GM19372 (cell line): ENCODE measurements at regions not wholly inside any gene's neighbourhood (a gene's known extent, or its start where the extent isn't known, plus 50 kb on each side); places are given as distances from the start of the nearest gene placed in this dataset.
"Not testable (repeated sequence)": the region's sequence is repeated elsewhere in the genome, so short reads cannot be mapped to it uniquely, and the experiment has no call there.

Experiments used
- ATAC-seq: cut with Tn5 transposase; IDR thresholded peaks from one replicate; pipeline ENCODE4 v1.9.1; 2021; ENCODE audit warnings: mild to moderate bottlenecking, low read depth, moderate library complexity; ENCODE audit not compliant: unreplicated experiment

DNA sequence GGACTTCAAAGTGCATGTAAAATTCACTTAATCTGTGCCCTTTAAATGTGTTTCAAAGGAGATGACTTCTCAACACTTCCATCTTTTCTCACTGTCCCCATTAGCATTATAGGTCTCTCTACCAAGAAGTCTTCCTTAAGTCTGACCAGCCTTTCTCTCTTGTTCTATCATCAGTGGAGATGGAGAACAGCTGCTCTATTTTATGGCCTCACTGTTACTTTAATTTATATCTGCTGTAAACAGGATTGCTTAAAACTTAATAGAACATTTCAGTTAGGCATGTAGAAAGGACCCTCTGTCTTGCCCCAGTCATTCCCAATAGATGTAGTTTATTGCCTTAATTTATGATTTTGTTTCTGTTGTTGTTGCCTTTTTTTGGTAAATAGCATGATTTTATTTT is 86.0 kb upstream of the CDC42EP3 start:
- ATAC-seq = not testable (repeated sequence)

DNA sequence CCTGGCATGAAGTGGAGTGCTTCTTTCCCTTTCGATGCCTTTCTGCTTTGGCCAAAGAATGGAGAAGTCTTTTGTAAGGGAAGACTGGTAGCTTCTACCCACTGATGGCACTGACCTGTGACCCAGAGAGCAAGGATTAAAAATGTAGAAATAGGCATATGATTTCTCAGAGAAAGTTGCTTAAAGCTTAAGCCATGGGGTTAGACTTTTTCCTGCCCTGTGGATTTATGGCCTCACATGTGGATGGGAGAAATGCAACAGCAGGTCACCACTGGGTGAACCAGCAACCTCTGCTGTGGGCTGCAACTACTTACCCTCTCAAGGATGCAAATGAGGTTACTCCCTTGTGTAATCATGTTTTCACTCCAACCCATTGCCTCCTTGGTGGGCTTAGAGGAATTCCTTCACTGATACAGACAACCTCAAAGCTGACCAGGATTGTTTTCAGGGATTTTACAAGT is 86.7 kb upstream of the CDC42EP3 start:
- ATAC-seq = not testable (repeated sequence)

DNA sequence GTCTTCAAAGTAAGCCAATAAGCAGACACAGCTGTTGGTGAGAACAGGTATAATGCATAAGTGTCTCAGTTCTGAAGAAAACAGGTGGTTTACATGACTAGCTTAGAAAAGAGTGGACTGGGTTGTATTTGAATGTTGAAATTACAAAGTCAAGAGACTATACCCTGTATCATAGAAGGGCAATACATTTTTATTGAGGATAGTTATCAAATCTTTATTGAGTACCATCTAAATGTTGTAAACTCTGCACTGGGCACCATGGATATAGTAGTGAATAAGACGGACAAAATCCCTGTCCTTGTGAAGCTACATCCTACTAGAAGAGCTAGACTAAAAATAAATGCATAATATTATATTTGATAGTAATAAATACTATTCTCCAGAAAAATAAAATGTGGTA is 88.5 kb upstream of the CDC42EP3 start:
- ATAC-seq = not testable (repeated sequence)

DNA sequence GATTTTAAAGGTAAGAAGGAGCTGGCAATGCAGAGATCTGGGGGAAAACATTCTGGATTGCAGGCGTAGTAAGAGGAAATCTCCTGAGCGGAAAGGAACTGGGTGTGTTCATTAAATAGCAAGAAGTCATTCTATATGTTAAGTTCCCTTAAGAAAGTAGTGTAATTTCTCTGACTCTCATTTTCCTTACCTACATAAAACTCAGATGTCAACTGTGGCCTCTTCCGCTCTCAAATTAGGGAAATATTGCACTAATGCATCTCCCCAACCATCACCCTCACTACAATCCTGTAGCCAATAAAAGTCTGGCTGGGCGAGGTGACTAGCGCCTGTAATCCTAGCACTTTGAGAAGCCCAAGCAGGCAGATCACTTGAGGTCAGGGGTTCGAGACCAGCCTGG is 89.0 kb upstream of the CDC42EP3 start:
- no peak for ATAC-seq

DNA sequence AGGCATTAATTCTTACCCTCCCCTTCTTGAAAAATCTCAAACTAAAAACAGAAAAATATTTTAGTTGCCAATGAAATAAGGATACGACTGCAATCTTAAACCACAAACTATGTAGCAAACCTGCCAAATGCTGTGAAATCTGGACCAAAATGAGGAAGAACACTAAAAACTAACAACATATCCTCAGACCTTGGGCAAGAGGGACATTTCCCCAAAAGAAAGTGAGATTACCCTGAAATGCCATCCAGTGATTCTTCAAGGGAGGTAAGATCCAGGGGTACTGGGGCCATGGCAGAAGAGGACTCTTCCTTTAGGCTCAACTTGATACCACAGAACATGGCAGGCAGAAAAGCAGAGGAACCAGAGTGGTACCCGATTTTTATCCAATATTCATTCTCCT is 90.8 kb upstream of the CDC42EP3 start:
- not testable (repeated sequence) for ATAC-seq

DNA sequence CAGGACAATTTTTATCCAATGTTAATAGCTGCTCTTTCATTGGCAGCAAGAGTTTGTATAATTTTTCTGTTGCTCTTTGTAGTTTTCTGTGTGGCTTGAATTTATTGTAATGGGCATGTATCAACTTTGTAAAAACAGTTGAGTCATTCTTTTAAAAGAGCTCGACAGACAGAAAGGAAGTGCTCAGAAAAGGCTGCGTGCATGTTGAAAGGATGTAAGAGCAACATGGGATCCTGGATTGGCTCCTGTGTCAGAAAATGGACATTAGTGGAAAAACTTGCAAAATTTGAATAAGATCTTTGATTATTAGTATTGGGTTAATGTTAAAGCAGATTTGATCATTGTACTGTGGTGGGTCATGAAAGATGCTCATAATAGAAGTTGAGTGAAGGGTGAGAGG is 93.3 kb upstream of the CDC42EP3 start:
- no peak for ATAC-seq

DNA sequence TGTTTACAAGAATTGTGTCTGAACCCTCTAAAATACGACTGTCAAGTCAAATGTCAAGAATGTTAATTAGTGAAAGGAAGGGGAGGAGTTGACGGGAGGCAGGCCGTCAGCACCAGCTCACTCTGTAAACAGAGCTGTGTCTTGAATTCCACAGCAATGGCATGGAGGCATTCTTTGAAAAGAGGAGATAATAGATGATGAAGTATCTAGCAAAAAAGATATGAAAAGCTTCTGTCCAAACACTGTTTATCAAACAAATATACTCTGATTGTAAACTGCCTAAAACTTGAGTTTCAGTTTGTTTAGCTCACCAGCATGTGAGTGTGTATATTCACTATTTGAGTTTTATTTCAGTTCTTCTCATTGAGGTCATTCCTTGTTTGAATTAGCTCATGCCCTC is 94.7 kb upstream of the CDC42EP3 start:
- no peak for ATAC-seq

DNA sequence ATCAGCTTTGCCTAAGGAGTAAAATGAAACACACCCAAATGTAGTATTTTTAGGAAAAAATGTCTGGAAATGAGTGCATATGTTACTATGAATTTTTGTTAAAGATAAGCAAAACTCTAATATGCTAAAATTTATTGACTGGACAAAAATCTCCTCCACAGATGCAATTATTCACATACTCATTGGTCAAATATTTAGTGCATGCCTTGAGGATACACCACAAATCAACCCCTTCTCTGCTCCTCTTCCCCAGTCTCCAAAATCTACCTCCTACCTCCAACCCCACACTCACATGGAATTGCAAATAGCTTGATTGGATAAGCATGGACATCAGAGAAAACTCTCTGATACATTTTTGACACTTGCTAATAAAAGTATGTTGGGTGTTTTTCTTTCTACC is 95.6 kb upstream of the CDC42EP3 start:
- no peak for ATAC-seq

DNA sequence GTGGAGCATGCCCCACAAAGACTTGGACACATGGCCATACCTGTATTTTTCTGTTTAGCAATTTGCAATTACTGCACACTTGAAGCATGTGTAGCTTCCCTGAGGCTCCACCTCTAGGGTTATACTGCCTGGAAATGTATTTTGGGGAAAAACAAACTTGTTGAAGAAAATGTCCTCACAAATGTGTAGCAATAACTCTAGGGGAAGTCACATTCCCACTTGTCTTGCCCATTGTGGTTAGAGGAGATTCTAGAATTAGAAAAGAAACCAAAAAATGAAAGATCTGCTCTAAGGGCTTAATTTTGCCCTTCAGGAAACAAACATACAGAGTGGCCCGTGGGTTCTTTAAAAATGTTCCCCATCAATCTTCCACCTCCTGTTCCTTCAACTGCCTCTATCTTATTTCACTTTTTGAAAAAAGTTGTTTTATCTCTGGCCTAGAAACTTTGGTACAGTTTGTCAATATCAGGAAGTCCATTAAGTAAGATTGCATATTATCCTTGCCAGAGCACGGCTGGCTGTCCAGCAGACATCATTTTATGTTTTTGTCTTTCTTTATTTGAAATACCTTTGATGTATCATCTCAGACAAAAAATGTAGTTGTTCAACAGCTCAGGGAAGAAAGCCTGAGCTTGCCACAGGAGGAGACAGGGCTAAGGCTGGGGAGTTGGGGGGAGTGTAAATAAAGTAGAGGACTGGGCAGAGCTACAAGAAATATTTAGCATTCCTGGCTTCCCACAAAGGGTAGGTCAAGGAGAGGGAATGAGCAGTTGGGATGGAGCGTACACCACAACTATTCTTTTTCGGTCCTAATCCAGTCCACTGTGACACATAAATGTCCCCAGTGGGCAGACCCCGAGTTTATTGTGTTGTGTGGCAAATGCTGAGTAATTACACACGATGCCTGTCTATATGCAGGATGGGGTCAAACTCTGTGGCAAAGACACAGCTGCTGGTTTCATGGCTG is 96.8 kb upstream of the CDC42EP3 start:
- no peak for ATAC-seq

DNA sequence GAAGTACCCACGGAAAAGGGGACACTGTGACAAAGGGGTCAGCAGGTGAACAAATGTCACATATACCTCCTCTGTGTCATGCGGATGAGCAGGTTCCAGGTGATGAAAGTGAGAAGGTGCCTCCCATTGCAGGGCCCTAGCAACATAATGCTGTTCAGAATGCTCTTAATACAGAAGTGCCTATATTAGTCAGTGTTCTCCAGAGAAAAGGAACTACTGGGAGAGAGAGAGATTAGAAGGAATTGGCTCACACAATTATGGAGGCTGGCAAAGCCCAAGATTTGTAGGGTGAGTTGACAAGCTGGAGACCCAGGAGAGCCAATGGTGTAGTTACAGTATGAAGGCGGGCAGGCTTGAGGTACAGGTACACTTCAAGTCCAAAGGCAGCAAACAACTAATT is 98.1 kb upstream of the CDC42EP3 start:
- no peak for ATAC-seq

DNA sequence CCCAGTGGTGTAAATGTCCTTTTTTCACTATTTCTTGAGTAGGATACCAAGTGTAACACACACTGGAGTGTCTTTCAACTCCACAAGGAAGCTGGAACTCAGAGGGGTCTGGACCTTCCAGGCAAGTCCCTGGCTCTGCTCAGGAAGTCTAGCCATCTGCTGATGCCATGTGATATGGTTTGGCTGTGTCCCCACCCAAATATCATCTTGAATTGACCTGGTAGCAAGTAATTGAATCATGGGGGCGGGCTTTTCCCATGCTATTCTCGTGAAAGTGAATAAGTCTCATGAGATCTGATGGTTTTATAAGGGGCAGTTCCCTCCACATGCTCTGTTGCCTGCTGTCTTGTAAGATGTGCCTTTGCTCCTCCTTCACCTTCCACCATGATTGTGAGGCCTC is 99.4 kb upstream of the CDC42EP3 start:
- no peak for ATAC-seq

DNA sequence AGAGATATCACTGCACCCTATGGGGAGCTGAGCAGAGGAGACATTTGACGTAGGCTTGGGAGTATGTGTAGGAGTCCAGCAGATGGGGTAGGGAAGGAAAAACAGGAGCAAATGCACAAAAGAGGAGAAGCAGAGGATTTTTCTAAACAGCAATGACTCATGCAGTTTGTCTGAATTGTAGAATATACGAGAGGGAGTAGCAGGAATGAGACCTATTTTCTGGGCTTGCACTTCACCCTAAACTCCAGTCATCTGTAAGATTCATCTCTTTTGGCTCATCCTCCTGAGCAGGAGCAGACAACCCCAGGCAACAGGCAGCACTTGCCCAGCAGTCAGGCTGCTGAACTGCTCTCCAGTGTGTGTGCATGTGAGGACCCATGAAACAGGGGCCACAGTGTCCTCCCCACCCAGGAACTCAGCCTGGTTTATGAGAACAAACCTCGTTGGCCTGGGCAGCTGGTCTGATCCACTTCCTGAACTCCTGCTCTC is 100.2 kb upstream of the CDC42EP3 start:
- no peak for ATAC-seq

DNA sequence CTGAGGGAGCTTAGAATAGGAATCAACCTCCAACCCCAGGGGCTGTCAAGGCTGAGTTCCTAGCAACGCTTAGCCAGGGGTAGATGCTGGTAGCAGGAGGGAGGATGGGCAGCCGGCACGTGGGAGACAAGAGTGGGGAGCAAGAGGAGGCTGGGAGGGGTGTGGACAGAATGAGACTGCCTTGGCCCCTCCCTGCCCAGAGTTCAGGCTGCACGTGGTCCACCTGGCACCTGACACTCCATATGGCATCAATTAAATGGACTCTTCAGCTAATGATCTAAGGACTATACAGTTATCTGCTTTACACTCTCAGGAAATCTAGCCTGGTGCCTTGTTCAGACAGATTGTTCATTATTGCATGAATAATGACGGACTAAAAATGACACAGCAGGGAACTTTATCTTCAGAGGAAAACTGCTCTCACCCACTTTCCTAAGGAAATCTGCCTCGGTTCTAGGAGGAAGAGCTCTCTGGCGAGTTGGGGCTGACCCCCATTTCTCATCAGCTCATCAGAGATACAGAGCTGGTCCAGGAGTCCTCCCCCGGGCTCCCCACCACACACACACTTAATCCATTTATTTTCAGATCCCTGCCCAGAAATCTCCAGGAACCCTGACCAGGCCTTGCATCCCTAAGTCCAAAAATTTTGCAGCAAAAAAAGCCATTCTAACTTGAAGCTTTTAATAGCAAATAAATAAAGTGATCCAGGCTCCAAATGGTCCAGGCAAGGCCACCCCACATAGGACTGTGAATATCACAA is 102.1 kb upstream of the CDC42EP3 start:
- ATAC-seq = no peak

DNA sequence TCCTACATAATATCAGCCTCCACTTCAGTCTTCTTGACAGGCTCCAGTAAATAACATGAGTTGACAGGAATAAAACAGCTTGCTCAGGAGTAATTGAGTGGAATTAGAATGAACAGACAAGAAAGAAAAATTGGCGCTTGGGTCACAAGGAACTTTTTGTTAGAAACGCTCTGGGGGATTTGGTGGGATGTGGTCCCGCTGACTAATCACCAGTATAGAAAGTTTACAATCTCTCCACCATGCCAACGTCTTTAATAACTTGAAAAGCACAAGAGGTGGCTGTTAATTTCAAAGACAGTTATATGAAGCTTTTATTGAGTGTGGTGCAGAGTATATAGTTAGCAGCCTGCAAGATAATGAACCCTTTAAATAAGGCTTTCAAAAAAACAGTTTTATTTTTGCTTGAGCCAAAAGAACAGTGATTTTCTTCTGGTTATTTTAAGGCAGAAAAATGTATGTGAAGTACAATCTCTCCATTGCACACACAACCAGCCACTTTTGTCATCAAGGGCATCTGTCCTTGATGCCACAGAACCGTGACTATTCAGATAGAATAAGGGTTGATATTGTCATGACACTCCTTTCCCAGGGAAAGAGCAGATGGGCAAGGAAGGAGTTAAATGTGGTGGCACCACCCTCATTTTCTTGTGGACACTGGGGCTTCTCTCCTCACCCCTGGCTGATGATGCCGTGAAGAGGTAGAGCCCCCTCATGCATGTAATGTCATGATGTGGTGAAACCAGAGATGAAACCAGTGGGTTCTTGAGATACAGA is 102.9 kb upstream of the CDC42EP3 start:
- ATAC-seq = not testable (repeated sequence)

DNA sequence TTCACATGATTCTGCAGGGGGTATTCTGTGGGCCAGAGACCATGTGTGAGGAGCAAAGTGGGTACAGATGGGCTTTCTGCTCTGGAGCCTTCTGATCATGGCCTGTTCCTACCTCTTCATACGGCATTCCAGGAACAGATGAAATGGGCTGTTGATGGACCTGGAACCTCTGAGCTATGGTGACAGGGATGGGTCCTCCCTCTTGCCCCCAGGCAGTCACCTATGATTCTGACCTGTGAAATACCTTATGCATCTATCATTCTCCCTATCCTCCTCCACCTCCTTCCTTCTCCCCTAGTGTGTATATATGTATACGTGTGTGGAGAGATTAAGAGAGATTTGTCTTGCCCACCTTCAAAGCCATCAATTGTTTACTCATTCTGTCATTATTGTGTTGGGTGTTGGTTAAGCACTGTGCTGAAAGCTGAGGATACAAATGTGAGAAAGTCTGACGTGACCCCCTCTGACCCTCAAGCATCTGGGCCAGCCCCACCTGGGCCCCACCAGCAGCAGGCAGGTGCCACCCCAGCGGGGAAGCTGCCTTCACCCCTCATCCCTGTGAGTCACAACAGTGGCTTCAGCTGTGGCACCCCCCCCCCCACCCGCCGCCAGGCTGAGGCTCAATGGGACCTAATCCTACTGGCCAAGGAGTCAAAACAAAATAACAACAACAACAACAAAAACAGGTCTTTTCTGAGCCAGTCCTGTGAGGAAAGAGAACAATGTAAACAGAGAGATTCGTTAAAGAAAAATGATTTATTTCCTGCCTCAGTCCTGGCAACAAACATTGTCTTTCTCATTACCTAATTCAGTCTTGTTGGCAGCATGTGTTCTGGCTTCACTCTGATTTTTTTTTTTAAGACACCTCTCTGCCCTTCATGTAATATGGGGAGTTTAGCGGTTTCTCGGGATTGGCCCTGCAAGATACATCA is 103.8 kb upstream of the CDC42EP3 start:
- ATAC-seq = no peak

DNA sequence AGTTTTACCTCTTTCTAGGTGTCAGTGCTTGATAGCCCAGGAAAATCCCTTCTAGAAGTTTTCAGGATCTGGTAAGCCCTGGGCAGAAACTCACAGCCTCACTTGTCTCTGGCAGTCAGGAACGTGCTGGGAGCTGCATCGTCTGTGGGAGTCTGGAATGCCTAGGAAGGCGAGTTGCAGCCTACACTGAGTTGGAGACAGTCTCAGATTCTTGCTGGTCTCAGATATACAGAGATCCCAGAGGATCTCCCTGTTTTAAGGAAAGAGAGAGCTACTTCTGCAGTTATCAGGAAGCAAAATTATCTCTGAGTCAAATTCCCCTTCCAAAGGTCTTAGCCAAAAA is 104.4 kb upstream of the CDC42EP3 start:
- no peak for ATAC-seq

DNA sequence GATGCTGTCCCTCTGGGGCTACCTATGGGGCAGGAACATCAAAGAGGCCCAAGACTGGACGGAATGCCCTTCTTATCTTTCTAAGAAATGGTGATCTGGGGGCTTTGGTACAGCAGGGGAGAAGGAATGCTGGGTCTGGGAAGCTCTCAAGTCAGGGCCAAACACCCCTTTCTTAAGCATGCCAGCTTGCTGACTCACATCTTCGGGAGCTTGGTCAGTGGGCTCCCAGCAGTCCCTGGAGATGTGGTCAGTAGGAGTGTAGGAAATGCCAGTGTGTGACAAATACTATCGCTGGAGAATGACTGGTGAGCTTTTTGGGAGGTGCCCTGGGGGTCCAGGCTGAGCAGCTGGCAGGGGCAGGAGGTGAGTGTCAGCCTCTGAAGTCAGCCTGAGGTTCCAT is 105.0 kb upstream of the CDC42EP3 start:
- no peak for ATAC-seq

DNA sequence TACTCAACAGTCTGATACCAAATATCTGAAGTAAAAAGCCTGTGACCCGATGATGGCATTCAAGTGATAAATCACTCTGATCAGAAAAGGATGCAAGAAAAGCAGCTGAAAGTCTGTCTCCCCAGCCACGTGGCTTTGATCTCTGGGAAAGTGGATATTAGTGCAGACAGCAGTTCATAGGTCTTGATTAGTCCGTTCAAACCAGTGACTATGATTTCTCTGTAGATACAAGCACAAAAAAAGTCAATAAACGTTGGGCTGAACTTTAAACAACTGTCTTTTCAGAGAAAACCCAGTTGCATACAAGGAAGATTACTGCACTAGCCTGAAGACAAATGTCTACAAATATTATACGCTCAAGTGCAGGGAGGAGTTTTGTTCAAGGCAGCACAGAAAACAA is 107.7 kb upstream of the CDC42EP3 start:
- no peak for ATAC-seq

DNA sequence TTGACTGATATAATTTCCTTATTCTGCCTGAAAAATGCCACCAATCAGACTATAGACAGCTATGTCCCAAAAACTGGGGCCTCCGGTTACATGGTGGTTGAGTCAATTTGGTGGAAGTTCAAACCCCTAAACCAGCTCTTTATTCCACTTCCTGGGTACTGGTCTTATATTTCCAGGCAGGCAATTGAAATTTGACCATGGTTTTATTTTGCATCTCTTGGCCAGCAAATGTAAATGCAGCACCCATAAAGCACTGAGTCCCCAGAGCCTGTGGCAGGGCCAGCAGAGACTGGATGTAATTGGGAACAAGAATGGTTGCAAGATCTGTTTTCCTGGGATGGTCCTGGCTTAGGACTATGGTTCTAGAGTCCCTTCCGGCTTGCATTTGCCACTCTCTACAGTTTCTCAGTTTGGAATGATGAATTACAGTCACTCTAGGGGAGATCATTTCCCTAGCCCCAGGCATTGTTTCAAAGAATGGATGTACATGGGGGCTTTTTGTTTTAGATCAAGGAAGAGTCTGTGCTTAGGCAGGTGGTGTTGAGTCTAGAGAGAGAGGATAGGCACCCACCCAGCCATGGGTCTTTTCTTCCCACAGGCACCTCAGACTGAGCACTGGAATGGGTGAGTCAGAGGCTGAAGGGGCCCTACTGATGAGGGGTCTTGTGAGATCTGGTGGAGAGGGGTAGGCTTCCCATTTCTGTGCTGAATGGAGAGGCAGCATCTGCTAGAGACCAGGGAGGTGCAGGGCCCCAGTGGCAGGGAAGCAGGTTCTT is 108.4 kb upstream of the CDC42EP3 start:
- ATAC-seq = no peak
